K562 (cell line): ENCODE measurements at regions not wholly inside any gene's neighbourhood (a gene's known extent, or its start where the extent isn't known, plus 50 kb on each side); places are given as distances from the start of the nearest gene placed in this dataset.

Experiments
- C11orf30 ChIP-seq: fragments of 450-650 bp; IDR thresholded peaks from 2 replicates; pipeline ENCODE4 v1.6.1; 2016; ENCODE audit warnings: low read depth, mild to moderate bottlenecking
- CXXC5 ChIP-seq: fragments of 250-450 bp; sonication (Bioruptor Pico); IDR thresholded peaks from 2 replicates; pipeline ENCODE4 v1.8.0; 2022; ENCODE audit warnings: inconsistent platforms, mild to moderate bottlenecking, moderate library complexity
- DDX20 ChIP-seq: fragments of 450-650 bp; IDR thresholded peaks from 2 replicates; pipeline ENCODE4 v1.6.1; 2016; ENCODE audit warnings: missing genetic modification characterization, low read depth, mild to moderate bottlenecking, missing compliant biosample characterization, moderate library complexity
- ESRRA ChIP-seq: fragments of 450-650 bp; IDR thresholded peaks from 2 replicates; pipeline ENCODE4 v1.6.1; 2014; ENCODE audit warnings: low read depth, mild to moderate bottlenecking, moderate library complexity, borderline replicate concordance
- EWSR1 ChIP-seq: fragments of 450-650 bp; IDR thresholded peaks from 2 replicates; pipeline ENCODE4 v1.6.1; 2018; ENCODE audit warnings: borderline replicate concordance, mild to moderate bottlenecking, low read depth, moderate library complexity; ENCODE audit not compliant: partially characterized antibody
- FOXA1 ChIP-seq: fragments of 450-650 bp; IDR thresholded peaks from 2 replicates; pipeline ENCODE4 v1.6.1; 2016; ENCODE audit warnings: mild to moderate bottlenecking, borderline replicate concordance
- HEY1 ChIP-seq: fragments of 250-450 bp; sonication (Bioruptor Pico); IDR thresholded peaks from 2 replicates; pipeline ENCODE4 v1.5.0; 2020; ENCODE audit warnings: mild to moderate bottlenecking, moderate library complexity, borderline replicate concordance
- HMG20B ChIP-seq: fragments of 250-450 bp; sonication (Bioruptor Pico); IDR thresholded peaks from 2 replicates; pipeline ENCODE4 v1.5.0; 2021; ENCODE audit warnings: mild to moderate bottlenecking
- HMGXB4 ChIP-seq: sonication (generic); formaldehyde crosslinking; IDR thresholded peaks from 2 replicates; pipeline ENCODE4 v1.8.1; 2023; ENCODE audit warnings: mild to moderate bottlenecking, missing genetic modification reagents
- JUND ChIP-seq, 2 experiments: IDR thresholded peaks; 2 replicates in 1 of 2; 3 replicates in 1 of 2; pipeline ENCODE4 v1.6.1; 2011; ENCODE audit warnings: borderline replicate concordance in 2 of 2, low read depth in 2 of 2, low read length in 2 of 2, improper control_type of control experiment in 1 of 2, missing biosample characterization in 1 of 2, missing genetic modification characterization in 1 of 2, missing genetic modification reagents in 1 of 2
- NCOA4 ChIP-seq: fragments of 450-650 bp; IDR thresholded peaks from 2 replicates; pipeline ENCODE4 v1.6.1; 2018; ENCODE audit warnings: mild to moderate bottlenecking; ENCODE audit not compliant: partially characterized antibody
- POLR2AphosphoS2 ChIP-seq: IDR thresholded peaks from 2 replicates; pipeline ENCODE4 v1.6.1; 2012; ENCODE audit warnings: low read length, improper control_type of control experiment
- PTBP1 ChIP-seq: fragments of 200-400 bp; formaldehyde crosslinking; IDR thresholded peaks from 2 replicates; pipeline ENCODE4 v1.6.1; 2017; ENCODE audit warnings: low read depth, low read length
- PTRF ChIP-seq: fragments of 450-650 bp; IDR thresholded peaks from 2 replicates; pipeline ENCODE4 v1.6.1; 2016; ENCODE audit warnings: mild to moderate bottlenecking, missing genetic modification characterization, missing compliant biosample characterization
- REST ChIP-seq, 2 experiments: fragments of 450-650 bp; formaldehyde crosslinking in 1 of 2; IDR thresholded peaks; 2 replicates each; pipeline versions ENCODE4 v1.4.0 to v1.6.1; 2014 to 2020; ENCODE audit warnings: mild to moderate bottlenecking in 2 of 2, borderline replicate concordance in 1 of 2, low read depth in 1 of 2
- SAP30 ChIP-seq: fragments of 200-600 bp; sonication (generic); IDR thresholded peaks from 2 replicates; pipeline ENCODE4 v1.6.1; 2012; ENCODE audit warnings: borderline replicate concordance, low read depth, mild to moderate bottlenecking, moderate library complexity, low read length, control low read depth, inconsistent platforms; ENCODE audit not compliant: insufficient read depth, poor library complexity, severe bottlenecking
- SIN3B ChIP-seq: fragments of 450-650 bp; IDR thresholded peaks from 2 replicates; pipeline ENCODE4 v1.6.1; 2017; ENCODE audit warnings: low read depth, mild to moderate bottlenecking, moderate library complexity
- STAG1 ChIP-seq: sonication (generic); formaldehyde crosslinking; IDR thresholded peaks from 2 replicates; pipeline ENCODE4 v1.5.0; 2020; ENCODE audit warnings: missing genetic modification reagents, borderline replicate concordance

- peak; percentile 77; the same call in 1 of the 2 replicates for TF ChIP-seq REST (IDR thresholded peaks at IDR 0.05; ENCODE audit: borderline replicate concordance)
- no peak for TF ChIP-seq REST (CRISPR knock-in tag; IDR thresholded peaks at IDR 0.05; ENCODE audit: low read depth)
- TF ChIP-seq STAG1 (CRISPR knock-in tag): peak; percentile 65; the same call in 1 of the 2 replicates
- peak; percentile 37; the same call in 1 of the 2 replicates for TF ChIP-seq ESRRA
- TF ChIP-seq C11orf30: no peak
- no peak for TF ChIP-seq PTBP1
- TF ChIP-seq CXXC5 (CRISPR knock-in tag): no peak
- TF ChIP-seq PTRF (tag): no peak
- TF ChIP-seq FOXA1: no peak
- no peak for TF ChIP-seq POLR2AphosphoS2
- no peak for TF ChIP-seq NCOA4
- TF ChIP-seq HEY1 (CRISPR knock-in tag): no peak
- no peak for TF ChIP-seq SAP30
- peak; percentile 25; the same call in 1 of the 2 replicates for TF ChIP-seq JUND (IDR thresholded peaks at IDR 0.05; ENCODE audit: borderline replicate concordance, low read depth, low read length)
- no peak; the same call in 2 of the 3 replicates for TF ChIP-seq JUND (tag; IDR thresholded peaks at IDR 0.05; ENCODE audit: borderline replicate concordance, low read depth, low read length)
- no peak for TF ChIP-seq DDX20
- no peak for TF ChIP-seq HMG20B (CRISPR knock-in tag)
- no peak for TF ChIP-seq EWSR1
- TF ChIP-seq SIN3B: no peak
- TF ChIP-seq HMGXB4 (CRISPR knock-in tag): no peak
Observed at GRCh38 chr1:110783292-110783918, 89.5 kb upstream of the CD53 start (continued).
